GM21528 (cell line): ENCODE measurements at regions not wholly inside any gene's neighbourhood (a gene's known extent, or its start where the extent isn't known, plus 50 kb on each side); places are given as distances from the start of the nearest gene placed in this dataset.

Source experiments
- ATAC-seq: cut with Tn5 transposase; IDR thresholded peaks from one replicate; pipeline ENCODE4 v1.9.1; 2021; ENCODE audit warnings: mild to moderate bottlenecking, moderate library complexity; ENCODE audit not compliant: unreplicated experiment, low FRiP score

DNA sequence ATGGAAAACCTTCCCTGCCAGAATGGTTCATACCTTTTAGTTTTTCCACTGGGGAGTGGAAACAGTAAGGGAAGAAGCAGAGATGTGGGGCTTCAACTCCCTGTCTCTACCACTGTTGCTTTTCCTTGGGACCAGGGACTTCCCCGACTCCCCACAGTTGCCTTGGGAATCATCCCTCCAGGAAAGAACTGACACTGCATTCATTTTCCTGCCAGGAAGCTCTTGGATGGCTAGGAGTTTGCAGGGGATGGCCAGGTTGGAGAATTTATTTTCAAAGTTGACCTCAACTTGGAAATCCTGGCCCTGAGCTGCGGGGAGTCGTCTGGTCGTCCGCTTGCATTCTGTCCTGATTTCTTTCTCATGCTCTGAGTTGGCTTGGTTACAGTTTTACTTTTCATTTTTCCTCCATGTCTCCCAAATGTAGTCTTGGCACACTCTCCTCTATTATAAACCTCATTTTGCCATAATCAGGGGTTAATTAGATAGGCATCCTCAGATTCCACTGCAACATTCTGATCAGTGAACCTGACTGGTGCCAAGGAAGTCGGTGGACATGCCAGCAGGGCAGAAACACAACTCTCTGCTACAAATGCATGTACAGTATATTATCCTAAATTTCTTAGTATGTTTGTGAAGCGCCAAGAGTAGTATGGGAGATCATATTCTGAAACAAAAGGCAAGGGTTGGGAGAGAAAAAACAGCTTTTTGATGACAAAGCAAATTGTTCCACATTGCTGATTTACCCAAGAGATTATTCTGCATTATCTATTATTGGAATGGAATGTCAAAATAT, 220.5 kb upstream of the XYLT1 start:
- no peak for ATAC-seq

DNA sequence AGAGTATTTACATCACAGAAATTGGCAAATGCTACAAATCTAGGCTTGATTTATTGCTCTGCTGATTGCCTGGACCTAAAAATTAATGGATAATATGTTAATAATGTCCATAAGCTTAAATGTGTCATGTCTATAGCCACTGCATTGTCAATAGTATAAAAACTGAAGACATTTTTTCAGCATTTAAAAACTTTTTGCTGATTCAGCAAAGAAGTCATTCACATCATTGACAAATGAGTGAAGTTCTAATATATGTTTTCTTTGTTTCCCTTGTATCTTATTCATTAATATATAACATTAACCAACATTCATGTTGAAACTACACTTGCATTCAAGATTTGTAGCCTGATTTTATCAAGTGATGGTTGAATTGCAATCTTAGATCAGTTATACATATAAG, 214.7 kb upstream of the XYLT1 start:
- no peak for ATAC-seq

DNA sequence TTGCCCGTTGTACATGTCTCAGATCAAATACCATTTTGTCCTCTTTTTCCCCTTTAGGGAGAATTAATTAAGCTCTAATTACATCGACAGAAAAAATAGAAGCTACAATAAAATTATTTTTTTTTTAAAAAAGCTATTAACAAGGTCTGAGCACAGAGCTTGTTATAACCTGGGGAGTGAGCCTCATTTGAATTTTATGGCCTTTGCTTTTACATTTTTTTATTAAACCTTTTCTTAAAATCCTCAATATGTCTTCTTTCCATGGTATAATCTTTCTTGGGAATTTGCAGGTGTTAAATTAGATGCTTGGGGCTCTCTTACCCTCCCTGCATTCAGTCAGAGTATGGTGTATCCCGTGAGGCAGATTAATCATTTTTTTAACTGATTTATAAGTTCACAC, 212.5 kb upstream of the XYLT1 start:
- no peak for ATAC-seq

DNA sequence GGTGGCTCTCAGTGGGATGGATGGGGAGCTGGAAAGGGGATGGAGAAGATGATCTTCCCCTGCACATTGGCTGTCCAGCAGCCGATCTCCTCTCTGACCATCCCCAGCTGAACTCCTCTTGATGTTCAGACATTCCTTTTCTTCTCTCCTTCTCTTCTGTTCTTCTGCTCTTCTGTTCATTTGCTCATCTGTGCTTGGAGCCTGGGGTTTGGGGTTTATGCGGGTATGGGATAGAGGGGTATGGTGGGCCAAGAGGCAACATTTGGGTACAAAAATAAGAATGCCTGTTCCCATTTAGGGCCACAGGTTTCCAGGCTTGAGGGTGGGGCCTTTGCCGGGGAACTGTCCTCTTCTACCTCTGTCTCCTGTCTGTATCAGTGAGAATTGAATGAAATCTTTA, 205.4 kb upstream of the XYLT1 start:
- no peak for ATAC-seq

DNA sequence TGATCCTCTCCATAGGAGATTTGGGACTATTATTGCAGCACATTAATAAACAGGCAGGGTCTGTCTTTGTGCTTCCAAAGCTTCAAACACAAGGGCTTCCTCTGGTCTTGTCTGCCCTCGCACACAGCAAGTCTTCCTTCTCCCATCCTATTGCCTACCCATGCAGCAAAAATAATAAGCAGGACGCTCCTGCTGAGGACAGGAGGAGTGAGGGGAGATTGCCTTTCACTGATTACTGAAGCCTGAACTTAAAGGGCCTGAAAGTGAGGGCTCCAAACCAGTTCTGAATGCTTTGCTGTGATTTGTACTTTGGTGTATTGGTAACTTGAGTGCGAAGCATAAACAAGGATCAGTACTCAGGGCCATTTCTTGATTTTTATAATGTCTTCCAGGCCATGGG, 197.6 kb upstream of the XYLT1 start:
- ATAC-seq, result no peak

DNA sequence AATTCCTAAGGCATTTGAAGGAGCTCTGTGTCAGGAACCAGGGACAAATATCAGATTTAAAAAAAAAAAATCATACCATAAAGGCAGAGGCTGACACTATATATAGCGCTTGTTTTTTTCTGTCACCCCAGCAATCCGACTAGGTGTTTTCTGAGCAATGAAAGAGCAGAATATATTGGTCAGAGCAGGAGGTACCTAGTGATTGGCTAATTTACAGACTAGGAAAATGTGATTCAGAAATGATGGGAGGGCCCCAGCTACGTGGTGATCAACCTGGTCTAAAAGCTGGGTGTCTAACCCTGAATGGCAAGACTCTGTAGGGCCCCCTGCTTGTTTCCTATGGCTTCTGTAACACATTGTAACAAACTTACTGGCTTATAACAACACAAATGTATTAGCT, 195.5 kb upstream of the XYLT1 start:
- ATAC-seq, result no peak

DNA sequence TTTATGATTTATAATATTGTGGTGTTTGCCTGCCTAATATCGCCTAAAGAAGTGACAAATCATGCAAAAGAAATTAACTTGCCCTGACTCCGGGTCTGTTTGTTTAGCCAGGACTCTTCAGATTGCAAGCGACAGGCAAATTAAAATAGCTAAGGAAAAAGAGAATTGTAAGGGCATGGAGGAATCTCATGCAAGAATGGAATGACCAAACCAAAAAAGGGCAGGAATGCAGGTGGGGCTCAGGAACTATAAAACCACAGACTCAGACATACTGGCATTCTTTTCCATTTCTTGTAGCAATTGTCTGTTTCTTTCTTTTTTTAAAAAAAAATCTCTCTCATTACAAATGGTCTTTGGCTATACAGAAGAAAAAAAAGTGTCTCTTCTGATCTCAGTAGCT, 188.1 kb upstream of the XYLT1 start:
- ATAC-seq, result no peak

DNA sequence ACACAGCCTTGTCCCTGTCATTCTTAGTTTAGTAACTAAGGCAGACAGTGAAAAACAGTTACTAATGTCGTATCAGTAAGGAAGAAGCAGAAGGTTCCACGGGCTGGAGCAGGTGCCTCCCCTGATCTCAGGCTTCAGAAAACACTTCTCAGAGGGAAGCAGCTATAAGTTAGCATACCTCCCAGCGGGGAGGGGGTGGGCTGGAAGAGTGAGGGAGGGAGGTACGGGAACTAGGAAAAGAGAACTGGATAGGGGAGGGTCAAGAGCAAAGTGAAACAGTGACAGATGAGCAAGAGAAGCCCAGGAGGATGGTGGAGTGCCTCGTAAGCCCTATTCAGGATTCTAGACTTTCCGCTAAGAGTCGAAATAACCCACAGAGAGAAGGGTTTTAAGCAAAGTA, 186.3 kb upstream of the XYLT1 start:
- no peak for ATAC-seq

DNA sequence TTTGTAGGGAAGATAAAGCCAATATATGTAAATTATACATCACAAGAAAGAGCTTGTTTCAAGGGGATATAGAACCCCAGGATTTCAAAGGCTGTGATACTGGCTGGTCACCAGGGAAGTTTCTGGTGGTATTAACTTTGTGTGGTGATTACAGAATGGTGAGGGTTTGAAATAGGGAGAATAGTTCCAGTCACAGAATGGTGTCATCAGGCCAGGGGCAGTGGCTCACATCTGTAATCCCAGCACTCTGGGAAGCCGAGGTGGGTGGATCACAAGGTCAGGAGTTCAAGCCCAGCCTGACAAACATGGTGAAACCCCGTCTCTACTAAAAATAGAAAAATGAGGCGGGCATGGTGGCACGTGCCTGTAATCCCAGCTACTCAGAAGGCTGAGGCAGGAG, 183.8 kb upstream of the XYLT1 start:
- ATAC-seq, result no peak

DNA sequence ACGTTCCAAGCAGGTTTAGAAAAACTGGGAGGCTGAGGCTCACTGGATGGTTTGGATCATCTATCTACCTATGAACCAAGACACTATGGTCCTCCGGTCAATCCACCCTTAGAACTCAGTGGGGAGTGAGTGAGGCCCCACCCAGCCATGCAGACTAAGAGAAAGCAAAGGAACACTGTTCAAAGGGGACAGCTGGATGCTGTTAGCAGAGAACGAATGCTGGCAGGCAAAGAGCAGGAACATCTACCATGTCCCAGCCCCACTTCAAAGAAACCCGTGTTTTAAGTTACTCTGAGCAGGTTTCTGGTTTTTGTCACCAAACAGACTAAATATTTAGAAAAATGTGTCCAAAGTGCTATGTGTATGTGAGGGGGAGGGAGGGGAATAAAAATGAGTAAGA, 183.4 kb upstream of the XYLT1 start:
- ATAC-seq, result no peak

DNA sequence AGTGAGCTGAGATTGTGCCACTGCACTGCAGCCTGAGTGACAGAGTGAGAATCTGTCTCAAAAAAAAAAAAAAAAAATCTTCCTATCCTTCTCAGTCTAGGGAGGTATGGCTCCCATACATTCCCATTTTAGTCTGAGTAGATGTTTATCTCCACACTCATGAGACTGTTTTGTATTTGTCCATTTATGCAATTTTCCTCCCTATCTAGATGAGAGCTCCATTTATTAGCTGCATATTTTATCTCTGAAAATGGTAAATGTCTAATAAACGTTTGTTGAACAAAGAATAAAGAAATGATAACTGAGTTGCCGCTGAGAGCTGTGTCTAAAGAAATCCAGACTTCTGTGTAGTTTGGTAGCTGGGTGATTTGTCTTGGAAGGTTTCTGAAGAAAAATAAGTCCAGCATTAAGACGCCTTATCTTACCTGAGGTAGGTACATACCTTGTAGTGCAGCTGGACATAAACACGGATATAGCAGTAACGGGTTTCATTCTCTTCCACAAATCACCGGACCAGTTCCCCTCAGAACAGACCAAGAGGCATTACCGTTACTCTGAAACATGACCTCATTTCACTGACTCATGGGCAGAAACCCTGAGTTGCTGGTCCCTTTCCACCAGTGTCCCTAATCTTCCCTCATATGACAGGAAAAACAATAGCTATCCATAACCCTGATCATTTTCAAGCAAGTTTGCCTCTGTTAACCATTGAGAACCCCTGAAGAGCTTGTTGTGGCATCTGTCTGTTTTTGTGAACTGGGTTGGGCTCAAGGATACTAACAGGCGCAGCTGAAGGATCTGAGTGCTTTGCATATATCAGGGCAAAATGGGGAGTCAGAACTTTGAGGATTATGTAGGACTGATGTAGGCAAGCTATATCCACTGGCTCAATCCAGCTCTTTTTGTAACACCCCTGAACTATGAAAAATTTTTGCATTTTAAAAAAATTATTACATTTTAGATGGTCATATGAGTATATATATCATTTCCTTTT, 177.4 kb upstream of the XYLT1 start:
- no peak for ATAC-seq

DNA sequence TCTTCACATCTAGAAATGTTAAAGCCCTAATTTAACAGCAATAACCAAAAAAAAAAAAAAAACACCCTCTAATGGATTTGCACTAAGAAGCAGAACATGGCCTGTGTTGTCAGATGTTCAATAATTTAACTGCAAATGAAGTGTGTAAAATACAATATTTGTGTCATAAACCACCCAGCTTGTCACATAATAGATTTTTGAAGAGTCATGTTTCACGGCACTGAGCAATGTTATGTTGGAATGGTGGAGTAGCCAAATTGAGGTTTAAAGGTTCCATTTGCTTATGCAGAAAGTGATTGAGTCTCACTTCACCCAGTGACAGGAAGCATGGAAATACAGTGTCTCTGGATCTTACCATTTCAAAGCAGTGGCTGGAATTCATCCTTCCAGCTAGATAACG, 173.2 kb upstream of the XYLT1 start:
- ATAC-seq, result no peak

DNA sequence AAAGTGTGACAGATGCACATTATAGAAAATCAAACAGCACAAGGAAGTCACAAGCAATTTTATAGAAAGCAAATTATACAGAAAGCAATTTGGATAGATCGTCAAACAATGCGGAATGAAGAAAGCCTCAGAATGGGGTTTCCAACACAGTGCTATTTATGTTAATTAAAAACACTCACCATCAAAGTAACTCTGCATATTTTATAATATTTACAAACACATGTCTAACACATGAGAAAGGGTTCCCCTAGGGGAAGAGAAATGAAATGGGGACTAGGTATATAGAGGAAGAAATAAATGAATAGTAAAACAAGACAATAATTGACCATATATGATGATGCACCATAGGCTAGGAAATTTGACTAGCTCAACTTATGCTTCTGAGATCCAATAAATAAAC, 171.2 kb upstream of the XYLT1 start:
- ATAC-seq, result no peak

DNA sequence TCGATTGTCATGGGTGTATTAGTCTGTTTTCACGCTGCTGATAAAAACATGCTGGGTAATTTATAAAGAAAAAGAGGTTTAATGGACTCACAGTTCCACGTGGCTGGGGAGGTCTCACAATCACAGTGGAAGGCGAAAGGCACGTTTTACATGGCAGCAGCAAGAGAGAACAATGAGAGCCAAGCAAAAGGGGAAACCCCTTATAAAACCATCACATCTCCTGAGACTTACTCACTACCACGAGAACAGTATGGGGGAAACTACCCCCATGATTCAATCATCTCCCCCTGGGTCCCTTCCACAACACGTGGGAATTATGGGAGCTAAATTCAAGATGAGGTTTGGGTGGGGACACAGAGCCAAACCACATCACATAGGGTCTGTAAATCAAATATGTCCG, 167.4 kb upstream of the XYLT1 start:
- ATAC-seq, result no peak

DNA sequence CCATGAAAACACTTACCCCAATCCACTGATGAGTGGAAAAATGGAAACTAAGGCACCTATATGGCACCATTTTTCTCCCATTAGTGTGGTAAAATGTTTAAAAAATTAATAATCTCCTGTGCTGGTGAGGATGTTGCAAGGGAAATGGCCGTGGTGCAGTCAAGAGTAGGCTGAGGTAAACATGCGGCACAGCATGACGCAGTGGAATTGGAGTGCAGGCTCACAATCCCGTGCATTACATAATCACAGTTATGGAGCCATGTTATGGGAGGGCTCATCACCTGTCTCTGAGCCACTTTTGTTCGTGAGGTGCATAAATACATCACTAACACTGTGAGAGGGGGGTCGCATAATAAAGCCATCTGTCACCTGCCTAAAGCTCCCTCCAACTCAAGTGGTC, 164.4 kb upstream of the XYLT1 start:
- no peak for ATAC-seq

DNA sequence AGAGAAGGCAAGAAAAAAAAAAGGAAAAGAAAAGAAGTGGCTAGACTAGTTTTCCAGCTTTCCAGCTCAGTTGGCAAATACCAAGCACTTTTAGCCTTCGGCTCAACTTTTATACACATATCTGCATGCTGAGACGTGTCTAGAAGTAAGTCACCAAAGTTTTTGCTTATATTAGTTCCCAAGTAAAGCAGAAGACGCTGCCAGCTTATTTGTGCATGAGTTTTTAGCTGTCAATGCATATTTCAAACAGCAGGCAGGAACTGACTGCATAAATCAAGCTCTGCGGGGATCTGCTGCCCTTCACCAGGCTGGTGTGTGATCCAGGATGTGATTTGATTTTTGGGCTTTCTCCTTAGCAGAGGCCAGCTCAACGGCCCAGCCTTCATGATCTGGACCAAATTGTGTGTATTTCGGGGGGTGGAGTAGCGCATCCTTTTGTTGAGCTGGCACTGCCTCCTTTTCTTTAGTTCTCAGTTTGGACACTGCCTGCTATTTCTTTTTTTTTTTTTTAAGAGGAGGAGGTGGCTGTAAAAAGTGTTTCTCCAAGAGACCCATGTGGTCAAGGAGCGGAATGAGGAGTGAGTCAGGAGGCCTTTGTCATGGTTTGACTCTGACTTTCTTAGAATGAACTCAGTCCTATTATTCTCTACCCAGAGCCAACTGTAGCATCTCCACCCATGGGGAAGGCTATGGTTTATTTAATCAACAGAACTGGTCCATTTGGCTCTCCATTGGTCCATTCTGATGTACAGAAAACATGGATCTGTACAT, 162.6 kb upstream of the XYLT1 start:
- ATAC-seq, result no peak

DNA sequence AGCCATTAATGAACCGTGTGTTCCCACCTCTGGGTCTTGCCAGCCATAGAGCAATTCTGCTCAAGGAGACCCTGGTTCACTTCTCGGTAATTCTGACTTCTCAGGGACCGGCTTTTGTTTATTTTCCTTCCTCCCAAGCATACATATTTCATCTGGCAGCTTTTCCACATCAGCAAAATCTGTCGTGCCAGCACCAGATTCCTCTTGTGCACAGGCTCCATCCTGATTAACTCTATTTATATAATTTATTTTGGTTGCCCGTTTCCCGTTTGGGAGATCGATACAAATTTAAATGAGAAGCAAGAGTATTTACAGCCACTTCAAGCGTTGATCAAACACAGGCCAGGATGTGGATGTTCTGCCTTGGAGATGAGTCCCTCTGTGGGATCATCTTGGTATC, 161.9 kb upstream of the XYLT1 start:
- no peak for ATAC-seq

DNA sequence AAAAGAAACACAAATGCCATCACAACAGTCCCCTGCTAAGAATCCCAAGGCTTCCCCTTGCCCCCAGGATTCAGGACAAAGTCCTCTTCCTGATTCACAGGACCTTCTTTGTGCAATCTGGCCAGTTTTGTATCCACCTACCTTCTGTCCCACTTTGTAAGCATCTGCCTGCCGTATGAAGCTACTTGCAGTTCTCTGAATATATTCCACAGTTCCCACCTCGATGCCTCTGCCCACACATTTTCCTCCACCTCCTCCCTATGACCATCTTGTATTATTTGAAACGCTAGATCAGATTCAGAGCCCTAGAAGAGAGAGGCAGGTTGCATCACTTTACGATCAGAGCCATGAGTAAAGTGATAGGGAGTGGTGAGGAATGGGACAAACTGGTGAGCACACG, 159.2 kb upstream of the XYLT1 start:
- no peak for ATAC-seq

DNA sequence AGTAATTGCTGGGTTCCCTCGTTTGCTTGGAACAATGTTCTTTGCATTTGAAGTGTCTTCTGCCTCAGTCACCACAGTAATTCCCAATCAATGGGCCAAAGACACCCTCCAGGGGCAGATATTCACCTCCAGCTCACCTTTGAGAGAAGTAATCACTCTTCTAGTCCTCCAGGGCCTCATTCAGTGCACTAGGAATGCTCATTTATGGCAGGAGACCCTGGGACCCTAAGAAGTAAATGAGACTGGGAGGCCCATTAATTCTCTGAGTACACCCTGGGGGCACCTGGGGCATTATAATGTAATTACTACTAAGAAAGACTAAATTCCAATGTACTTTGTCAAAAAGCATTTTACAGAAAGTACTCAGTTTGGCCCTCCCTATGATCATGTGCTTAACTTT, 158.2 kb upstream of the XYLT1 start:
- no peak for ATAC-seq

DNA sequence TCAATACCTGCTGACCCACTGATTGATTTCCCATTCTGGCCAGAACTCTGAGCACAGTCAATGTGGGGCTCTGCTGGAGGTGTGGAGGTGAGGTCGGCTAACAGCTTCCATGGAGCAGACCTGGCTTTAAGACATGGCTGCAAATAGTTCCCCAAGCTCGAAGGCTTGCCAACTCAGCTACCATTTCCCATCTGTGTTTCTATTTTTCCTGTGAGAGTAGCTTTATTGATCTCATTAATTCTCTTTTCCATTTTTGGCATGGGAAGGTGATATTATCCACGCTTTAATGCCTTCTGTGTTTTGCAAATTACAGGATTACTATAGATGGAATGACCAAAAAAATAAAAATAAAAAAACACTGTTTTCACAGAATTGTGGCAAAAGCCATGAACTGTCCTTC, 151.6 kb upstream of the XYLT1 start:
- no peak for ATAC-seq

DNA sequence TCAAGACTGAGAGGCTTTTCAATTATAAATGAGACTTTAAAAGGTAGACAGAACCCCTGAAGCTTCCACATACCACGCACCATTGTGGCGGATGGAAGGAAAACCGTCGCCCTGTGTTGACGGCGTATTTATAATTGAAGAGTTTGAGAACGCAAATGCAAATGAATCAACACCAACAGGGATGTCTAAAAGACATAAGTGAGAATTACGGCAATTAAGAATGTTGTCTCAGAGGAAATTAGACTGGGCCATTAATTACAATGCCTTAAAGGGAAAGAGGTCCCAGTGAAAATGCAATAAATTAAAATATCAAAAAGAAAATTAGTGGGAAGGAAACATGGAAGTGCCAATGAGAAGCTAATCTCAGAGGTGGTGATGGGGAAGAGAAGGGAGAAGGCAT, 148.5 kb upstream of the XYLT1 start:
- ATAC-seq, result no peak
